RWPE1 (cell line): ENCODE measurements at regions not wholly inside any gene's neighbourhood (a gene's known extent, or its start where the extent isn't known, plus 50 kb on each side); places are given as distances from the start of the nearest gene placed in this dataset.

ENCODE experiments used
- CTCF ChIA-PET: fragments of 350-600 bp; sonication (Branson Sonifier 250); formaldehyde crosslinking; extraction: SDS; loops from one replicate; lab custom pipeline; 2021; lab: Yijun Ruan, JAX
- POLR2A ChIA-PET: fragments of 400-600 bp; formaldehyde crosslinking; extraction: SDS; loops from one replicate; lab custom pipeline; 2020; ENCODE audit warnings: antibody characterized with exemption; ENCODE audit not compliant: low non-redundant PET; lab: Yijun Ruan, JAX
- DNase-seq: peaks from one replicate; pipeline ENCODE4 v3.0.0; 2012; ENCODE audit warnings: low spot score
- H3K27ac ChIP-seq: fragments of 450-650 bp; 2 replicates; pipeline ENCODE4 v1.5.1; 2017
- TF ChIP-seq, protein P1 (sequence below): fragments of 450-650 bp; conservative IDR thresholded peaks from 2 replicates; pipeline ENCODE4 v1.5.1; 2017; ENCODE audit warnings: low read depth, mild to moderate bottlenecking

DNA sequence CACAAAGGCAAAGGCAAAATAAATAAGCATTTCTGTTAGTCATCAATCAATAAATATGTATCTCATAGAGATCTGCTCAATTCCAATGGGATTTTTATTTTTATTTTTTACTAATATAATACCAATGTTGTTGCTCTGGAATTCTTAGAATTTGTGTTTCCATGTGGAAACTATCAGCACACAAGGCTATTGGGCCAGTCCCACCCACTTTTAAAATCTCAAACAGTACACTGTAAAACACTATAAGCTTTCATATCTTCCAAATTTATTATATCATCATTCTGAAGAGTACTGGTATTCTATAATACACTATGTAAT, 563.8 kb upstream of the MARCKS start:
- CTCF ChIA-PET: no interaction called here

DNA sequence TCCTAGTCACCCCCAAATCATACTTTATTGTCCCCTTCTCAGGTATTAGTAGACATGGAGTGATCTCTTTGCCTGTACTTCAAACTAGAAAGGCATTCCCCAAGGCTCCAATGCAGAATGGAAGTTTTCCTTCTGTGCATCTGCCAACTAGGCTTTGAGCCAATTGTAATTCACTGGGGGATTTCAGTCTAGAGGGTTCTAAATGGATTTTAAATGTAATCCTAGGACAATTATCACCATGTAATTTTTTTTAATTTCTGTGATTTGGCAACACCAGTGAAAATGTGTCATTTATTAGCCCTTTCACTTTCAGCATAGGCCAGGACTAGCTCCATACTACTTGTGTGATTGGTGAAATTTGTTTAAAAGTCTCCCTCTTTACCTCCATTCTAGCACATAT, 557.6 kb upstream of the MARCKS start:
- no peak overlapping the region for H3K27ac ChIP-seq
- DNase-seq: no peak
- TF ChIP-seq, protein P1, sequence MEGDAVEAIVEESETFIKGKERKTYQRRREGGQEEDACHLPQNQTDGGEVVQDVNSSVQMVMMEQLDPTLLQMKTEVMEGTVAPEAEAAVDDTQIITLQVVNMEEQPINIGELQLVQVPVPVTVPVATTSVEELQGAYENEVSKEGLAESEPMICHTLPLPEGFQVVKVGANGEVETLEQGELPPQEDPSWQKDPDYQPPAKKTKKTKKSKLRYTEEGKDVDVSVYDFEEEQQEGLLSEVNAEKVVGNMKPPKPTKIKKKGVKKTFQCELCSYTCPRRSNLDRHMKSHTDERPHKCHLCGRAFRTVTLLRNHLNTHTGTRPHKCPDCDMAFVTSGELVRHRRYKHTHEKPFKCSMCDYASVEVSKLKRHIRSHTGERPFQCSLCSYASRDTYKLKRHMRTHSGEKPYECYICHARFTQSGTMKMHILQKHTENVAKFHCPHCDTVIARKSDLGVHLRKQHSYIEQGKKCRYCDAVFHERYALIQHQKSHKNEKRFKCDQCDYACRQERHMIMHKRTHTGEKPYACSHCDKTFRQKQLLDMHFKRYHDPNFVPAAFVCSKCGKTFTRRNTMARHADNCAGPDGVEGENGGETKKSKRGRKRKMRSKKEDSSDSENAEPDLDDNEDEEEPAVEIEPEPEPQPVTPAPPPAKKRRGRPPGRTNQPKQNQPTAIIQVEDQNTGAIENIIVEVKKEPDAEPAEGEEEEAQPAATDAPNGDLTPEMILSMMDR: no peak
- ChIA-PET CTCF (interaction anchor here (0.6 kb wide), 1 partner anchor 474 kb away, joined by 3 read pairs; no protein-coding TSS in a partner anchor), POLR2A (no interaction called here)

More for the DNA sequence above, 563.8 kb upstream of the MARCKS start:
- no peak for DNase-seq
- no peak overlapping the region for H3K27ac ChIP-seq
- TF ChIP-seq, protein P1: no peak
- POLR2A ChIA-PET: no interaction called here

DNA sequence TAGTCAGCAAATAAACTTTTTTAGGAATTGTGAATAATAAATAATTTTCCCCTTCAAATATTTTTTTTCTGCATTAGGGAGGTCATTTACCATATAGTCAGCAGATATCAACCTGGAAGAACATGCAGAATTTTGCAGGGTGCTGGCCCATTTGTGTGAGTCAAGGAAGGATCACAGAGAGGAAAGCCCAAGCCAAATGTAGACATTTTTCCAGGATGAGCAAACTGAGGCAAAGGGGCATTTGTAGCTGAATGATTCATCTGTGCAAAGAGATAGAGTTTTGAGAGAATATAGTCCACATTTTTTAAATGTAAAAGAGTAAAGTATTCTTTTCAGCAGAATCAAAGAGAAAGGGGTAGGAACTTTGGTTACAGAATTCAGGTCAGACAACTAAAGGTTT, 555.5 kb upstream of the MARCKS start:
- ChIA-PET POLR2A (no interaction called here), CTCF (no interaction called here)
- TF ChIP-seq, protein P1: no peak
- H3K27ac ChIP-seq: no peak overlapping the region
- no peak for DNase-seq

DNA sequence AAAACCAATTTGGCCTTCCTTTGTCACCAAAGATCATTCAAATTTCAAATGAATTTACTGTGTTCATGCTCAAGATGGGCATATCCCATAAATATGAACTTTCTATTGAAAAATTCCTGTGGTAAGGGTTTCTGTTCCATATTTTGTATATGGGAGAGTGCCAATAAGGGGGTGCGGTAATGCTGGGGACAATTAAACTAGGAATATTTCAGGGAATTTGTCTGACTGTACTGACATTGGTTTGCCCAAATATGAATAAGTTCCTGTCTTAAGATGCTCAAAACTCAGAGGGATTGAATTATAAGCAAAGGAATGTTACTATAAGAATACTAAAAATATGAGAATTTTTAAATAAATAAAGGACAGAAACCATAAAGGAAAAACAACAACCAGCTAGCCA, 553.0 kb upstream of the MARCKS start:
- TF ChIP-seq, protein P1: no peak
- ChIA-PET POLR2A (no interaction called here), CTCF (no interaction called here)
- DNase-seq: no peak
- H3K27ac ChIP-seq: no peak overlapping the region

DNA sequence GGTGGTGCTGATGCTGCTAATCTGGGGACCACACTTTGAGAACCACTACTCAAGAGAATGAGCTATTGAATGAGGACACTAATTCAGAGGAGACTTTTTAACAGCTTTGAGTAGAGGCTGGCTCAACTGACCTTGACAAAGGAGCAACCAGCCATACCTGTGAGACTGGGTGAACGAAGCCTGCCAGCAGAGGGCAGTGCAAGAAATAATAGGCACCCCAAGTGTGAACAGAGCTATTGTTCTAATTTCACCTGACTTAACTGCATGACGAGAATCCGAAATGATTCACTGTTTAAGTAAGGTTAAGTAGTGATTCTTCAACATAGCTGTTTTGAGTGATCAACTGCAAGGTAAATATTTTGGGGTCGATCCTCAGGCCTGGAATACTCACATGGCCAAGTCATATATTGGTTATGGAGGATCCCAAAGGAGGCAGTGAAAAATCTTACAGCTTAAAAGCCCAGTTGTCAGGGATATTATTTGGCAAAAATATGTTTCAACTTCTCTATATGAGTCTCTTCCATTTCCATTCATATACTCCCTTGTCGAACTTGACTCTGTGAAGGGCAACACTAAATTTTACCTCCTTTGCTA, 550.5 kb upstream of the MARCKS start:
- TF ChIP-seq, protein P1: peak; percentile 16; the same call in 1 of the 2 replicates
- peak; percentile 23 for DNase-seq
- ChIA-PET POLR2A (no interaction called here), CTCF (interaction anchor here (0.6 to 1.5 kb wide), 8 partner anchors 9 to 916 kb away, joined by 3 to 6 read pairs (median 4); no protein-coding TSS in a partner anchor)
- H3K27ac ChIP-seq: no peak overlapping the region

DNA sequence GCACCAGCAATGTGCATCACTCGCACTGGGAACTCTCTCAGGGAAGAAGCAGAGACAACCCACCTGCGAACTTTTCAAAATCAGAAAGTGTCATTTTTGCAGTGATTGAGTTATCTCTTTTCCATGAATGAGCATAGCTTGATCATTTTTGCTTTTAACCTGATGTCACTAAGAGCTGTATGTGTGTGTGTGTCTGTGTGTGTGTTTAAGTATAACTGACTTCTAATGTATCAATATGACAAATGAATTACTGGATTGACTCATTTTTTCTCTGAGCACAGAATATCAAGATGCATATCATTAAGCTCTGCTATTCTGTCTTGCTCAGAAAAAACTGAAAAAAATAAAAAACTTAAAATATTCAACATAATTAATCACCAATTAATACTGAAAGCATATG, 548.9 kb upstream of the MARCKS start:
- POLR2A ChIA-PET: no interaction called here
- no peak for DNase-seq
- CTCF ChIA-PET: interaction anchor here (0.7 kb wide), 1 partner anchor 736 kb away, joined by 3 read pairs; no protein-coding TSS in a partner anchor
- no peak overlapping the region for H3K27ac ChIP-seq
- TF ChIP-seq, protein P1: no peak
